ENCODE measurements at regions not wholly inside any gene's neighbourhood (a gene's known extent, or its start where the extent isn't known, plus 50 kb on each side); places are given as distances from the start of the nearest gene placed in this dataset.
"Not testable (repeated sequence)": the region's sequence is repeated elsewhere in the genome, so short reads cannot be mapped to it uniquely, and the experiment has no call there.

DNA sequence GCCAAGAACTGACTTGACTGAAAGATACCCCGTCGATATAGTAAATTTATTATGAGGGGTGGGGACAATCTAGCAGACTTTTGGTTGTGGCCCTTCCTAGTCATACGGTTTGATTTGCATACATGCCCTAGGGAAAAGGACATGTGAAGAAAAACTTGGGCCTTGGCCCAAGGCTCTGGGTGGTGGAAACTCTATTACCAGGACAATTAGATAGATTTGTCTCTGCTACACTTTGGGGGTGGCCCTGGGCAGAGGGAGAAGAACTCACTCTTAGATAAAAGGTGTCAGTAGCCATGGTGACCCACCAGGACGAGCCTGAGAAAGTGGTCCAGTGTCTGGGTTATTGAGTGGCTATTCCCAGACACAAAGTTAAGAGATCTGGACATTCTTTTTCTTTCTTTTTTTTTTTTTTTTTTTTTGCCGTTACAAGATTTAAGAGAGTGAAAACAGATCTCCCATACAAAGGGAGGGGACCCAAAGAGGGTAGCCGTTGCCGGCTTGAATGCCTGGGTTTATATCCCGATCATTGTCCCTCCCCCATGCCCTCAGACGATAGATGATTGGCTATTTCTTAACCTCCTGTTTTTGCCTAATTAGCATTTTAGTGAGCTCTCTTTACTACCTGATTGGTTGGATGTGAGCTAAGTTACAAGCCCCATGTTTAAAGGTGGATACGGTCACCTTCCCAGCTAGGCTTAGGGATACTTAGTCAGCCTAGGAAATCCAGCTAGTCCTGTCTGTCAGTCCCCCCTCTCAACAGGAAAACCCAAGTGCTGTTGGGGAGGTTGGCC lies 96.4 kb upstream of the SMAD3 start:
- DNase-seq: no peak

DNA sequence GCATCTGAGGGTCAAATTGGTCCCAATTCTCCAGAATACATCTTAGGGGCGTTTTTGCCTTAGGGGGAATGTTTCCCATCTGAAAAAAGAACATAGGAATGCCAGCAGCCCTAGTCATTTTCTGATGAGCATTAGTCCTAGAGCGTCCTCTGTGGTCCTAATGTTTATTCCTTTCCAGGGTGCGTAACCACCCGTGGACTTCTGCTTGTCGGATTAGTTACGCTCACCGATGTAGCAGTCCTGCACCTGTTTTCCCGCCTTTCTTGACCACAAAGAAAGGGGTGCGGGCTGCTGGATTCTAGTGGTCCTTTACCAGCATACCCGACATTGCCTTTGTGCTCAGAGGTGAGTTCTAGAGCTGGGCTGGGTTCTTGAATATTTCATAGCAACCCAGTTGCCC lies 91.3 kb upstream of the SMAD3 start:
- DNase-seq: not testable (repeated sequence)

DNA sequence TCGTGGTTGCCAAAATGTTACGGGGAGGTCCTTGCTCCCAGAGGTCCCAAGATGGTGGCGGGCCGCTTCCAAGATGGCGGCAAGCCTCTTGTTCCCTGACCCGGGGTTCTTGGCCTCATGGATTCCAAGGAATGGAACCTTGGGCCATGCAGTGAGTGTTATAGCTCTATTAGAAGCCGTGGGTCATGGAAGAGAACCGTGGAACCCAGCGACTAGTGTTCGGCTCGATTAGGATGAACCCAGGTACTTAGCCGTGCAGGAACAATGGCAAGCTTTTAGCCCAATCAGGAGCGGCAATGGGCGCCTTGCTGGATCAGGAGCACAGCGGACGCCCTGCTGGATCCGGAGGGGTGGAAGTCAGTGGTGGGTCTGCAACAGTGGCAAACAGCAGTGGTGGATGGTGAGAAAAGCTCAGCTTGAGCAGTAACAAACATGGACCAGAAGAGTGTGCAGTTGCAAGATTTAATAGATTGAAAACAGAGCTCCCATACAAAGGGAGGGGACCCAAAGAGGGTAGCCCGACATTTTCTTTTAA lies 89.2 kb upstream of the SMAD3 start:
- not testable (repeated sequence) for DNase-seq

DNA sequence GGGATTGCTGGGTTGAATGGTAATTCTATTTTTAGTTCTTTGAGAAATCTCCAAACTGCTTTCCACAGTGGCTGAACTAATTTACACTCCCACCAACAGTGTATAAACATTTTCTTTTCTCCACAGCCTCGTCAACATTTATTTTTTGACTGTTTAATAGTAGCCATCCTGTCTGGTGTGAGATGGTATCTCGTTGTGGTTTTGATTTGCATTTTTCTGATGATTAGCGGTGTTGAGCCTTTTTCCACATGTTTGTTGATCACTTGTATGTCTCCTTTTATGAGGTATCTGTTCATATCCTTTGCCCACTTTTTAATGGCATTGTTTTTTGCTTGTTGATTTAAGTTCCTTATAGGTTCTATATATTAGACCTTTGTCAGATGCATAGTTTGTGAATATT lies 85.1 kb upstream of the SMAD3 start:
- DNase-seq: not testable (repeated sequence)

DNA sequence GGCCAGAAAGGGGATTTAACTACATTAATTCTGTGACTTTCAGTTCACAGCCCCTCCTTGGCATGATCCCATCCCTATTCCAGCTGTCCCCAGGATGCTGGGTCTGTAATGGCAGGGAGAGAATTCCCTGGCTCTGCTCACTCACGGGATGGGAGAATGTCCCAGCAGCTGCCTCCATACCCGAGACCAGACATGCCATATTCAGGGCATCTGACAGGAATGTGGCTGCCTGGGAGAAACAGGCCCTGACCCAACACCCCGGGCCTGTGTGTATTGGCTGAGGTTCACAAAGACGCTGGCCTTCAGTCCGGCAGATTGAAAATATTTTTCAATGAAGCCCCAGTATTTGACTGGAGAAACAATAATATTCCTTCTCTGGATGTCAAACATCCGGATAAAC lies 83.6 kb upstream of the SMAD3 start:
- no peak for DNase-seq

DNA sequence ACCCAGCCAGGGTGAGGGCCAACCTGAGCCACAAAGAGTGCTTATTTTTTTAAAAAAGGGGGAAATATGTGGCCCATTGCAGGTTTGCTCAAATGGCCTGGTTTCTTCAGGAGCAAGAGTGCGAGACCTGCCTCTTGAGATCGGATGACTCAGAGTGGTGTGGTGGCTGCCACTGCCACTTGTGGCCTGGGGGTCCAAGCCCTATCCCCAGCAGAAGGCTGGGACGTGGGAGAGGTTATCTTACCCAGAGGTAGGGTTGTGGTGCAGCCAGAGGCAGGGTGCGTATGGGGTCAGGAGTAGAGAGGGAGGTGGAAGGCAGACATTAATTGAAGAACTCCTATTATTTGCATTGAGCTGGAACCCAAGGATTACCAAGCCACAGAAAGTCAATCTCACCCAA lies 83.2 kb upstream of the SMAD3 start:
- DNase-seq: no peak

DNA sequence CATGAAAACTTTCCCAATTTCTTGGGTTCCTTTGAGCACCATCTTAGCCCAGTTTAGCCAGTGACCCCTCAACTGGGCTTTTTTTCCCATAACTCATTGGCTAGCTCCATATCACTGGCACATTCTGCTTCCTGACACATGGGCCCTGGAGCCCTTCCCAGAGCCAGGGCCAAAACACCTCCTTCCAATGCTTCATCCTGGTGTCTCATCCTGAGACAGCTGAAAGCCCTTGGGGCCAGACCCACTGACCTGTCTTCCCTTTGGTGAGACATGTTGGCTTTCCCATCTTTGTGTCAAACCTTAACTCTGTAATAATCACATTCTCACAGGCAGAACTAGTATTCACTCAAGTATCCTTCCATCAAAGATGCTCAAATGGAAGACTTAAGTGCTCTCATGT lies 82.6 kb upstream of the SMAD3 start:
- DNase-seq: no peak

DNA sequence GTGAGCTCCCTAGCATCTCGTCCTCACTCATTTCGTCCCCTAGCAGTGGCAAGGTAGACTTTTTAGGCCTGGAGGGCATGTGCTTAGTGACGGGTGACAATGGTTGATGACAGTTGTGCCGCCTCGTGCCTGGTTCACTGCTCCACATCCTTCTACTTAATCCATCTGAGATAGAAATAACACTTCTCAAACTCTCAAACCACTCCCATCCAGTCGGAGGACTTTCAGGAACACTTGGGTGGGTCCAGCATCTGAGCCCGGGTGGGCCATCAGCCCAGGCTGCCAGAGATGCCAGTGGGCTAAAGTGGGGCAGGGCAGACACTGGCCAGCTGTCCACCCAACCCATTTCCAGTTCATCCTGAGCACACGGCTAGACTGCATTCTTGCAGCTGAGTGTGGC lies 79.7 kb upstream of the SMAD3 start:
- no peak for DNase-seq

DNA sequence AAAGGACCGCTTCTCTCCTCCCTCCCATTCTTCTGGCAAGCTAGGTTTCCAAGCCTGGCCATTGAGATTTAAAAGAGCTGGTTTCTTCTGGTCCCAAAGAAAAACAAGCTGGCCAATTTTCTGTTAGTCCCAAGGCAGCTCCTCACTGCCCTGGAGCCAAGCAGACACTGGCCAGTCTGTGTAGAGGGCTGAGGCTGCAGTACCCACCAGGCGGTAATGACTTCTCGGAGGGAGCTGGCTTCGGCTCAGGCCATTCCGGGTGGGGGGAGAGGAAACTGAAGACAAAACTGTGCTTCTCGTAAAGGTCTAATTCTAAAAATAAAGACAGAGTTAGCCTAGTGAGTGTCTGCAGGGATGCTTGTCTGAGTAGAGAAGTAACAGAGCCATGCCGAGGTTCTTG lies 78.5 kb upstream of the SMAD3 start:
- DNase-seq: no peak

DNA sequence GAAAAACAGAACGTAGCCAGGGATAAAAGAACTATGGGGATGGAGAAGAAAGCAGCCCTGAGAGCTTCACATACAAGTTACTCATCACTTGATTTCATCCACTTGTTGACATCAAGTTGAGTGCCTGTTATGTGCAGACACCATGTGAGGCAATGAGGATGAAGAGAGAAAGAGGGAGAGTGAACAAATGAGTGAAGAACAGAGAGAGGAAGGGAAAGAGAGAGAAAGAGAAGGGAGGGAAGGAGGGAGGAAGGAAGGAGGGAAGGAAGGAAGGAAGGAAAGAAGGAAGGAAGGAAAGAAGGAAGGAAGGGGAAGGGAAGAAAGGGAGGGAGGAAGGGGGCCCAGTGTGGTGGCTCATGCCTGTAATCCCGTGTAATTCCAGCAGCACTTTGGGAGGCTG lies 72.3 kb upstream of the SMAD3 start:
- DNase-seq: no peak

DNA sequence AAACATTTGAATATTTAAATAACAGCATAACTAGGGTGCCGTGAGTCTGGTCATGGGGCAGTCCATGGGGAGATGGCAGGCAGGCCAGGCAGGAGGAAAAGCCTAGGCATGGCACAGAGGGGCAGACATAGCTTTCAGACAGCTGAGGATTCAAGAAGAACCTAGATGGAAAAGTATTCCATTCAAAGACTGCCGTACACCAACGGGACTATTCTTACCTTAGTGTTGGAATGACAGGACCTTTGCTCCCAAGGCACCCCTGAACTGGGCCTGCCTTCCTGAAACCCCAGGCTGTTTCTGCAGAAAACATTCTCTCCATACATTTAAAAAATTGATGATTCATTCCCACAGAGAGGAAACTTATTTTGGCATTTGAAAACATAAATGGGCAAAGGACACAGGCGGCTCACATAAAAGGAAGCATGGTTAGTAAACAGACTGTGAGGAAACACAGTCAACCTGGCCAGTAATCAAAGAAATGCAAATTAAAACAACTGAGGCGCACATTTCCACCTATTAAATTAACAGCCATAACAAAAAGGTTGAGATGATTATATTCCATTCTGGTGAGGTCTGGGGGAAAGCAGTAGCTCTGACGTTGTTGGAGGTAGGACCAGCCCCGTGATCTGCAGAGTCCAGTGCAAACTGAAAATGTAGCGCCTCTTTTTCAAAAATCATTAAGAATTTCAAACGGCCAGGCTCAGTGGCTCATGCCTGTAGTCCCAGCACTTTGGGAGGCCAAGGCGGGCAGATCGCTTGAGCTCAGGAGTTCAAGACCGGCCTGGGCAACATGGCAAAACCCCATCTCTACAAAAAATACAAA lies 71.3 kb upstream of the SMAD3 start:
- DNase-seq: no peak

DNA sequence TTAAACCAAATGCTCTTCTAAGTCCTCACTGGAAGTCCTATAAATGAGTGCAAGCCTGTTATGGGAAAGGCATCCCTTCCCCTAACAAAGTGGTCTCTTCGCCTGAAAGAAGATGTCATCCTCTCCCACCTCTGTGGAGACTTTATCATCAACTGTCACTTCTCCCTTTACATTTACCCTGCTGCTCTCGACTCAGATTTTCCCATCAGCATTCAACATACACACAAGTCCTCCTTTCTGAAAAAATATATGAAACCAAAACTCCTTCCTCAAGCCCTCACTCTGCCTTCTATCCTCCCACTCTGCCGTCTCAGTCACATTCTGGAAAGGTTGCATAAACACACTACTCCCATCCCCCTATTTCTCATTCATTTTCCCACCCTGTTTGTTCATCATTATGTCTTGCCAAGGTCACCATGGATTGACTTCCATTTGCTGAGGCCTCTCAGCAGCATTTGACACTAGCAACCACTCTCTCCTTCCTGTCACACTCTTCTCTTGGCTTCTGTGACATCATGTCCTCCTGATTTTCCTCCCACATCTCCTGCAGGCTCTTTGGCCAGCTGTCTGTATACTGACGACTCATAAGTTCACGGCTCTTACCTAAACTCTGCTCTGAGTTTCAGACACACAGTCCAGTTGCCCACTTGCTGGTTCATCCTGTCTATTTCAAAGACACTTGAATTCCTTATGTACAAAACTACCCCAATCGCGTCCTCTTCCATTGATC lies 70.3 kb upstream of the SMAD3 start:
- no peak for DNase-seq

DNA sequence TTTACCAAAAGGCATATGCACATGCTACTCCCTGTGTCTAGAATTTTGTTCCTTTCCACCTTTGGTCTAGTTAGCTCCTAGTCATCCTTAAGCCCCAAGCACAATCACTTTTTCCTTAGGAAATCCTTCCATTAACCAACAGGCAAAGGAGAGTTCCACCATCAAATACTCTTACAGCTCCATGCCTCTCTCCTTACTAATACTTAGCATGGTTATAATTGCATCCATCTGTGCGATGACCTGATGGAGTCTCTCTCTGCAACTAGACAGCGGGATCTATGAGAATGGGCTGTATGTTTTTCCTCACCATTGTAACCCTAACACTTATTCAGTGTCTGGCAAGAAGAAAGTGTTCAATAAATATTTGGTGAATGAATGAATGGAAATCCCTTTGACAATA lies 69.3 kb upstream of the SMAD3 start:
- DNase-seq: no peak

DNA sequence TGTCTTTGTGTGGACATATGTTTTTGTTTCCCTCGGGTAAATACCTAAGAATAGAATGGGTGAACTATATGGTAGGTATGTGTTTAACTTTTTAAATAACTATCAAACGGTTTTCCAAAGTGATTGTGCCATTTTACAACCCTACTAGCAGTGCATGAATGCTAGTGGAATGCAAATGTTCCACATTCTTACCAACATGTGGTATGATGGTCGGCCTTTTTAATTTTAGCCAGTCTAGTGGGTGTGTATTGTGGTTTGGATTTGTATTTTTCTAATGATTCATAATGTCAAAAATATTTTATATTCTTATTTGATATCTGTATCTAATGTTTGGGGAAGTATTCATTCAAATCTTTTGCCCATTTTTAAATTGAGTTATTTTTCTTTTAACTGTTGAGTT lies 68.2 kb upstream of the SMAD3 start:
- DNase-seq: no peak

DNA sequence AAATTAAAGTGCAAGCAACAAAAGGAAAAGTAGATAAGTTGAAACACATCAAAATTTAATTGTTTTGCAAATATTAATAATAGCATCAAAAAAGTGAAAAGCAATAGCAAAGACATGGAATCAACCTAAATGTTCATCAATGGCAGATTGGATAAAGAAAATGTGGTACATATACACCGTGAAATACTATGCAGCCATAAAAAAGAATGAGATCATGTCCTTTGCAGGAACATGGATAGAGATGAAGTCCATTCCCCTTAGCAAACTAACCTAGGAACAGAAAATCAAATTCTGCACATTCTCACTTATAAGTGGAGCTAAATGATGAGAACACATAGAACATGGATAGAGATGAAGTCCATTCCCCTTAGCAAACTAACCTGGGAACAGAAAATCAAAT lies 67.2 kb upstream of the SMAD3 start:
- DNase-seq: not testable (repeated sequence)

DNA sequence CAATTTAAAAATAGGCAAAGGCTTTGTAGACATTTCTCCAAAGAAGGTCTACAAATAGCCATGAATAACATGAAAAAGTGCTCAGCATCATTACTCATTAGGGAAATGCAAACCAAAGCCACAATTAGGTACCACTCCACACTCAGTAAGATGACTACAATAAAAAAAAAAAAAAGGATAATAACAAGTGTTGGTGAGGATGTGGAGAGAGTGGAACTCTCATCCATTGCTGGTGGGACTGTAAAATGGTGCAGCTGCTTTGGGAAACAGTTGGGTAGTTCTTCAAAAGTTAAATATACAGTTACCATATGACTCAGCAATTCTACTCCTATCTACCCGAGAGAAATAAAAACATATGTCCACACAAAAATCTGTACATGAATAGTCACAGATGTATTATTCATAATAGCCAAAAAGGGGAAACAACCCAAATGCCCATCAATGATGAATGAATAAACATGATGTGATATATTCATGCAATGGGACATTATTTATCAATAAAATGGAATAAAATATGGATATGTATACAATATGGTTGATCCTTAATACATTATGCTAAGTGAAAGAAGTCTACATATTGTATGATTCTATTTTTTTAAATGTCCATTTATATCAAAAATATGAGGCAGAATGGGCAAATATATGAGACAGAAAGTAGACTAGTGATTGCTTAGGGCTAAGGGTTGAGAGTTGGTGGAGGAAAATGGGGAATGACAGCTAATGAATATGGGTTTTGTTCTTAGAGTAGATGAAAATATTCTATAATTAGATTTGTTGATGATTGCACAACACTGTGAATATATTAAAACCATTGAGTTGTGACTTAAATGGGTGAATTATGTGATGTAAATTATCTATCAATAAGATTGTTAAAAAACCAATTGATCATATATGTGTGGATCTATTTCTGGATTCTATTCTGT lies 66.1 kb upstream of the SMAD3 start:
- DNase-seq: no peak

DNA sequence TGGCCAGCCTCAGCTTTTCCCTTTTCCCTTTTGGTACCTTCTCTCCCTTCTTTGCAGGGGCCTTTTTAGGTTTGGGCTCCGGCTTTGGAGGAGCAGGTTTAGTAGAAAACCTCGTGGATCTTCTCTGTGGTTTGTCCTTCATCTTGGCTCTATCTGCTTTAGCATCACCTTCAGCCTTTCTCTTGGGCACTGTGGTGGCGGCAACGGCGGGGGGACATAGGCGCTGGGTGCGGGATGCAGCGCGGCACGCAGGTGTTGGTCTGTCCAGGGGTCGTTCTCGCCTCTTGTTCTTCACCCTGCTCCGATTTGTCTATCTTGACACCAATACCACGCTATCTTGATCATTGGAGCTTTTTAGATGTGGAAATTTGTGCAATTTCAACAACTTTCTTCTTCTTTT lies 64.5 kb upstream of the SMAD3 start:
- DNase-seq: no peak

DNA sequence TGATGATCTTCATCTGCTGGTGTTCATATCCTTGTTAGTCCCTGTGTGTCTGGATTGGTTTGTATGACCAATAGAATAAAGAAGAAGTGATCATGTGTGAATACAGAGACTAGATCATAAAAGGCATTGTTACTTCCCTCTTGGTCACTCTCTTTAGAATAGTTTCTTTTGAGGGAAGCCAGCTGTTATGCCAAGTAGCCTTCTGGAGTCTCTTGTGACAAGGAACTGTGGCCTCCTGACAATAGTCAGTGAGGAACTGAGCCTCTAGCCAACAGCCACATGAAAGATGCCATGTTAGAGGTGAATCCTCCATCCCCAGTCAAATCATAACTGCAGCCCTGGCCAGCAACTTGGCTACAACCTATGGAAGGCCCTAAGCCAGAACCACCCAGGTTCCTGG lies 63.0 kb upstream of the SMAD3 start:
- DNase-seq: no peak

DNA sequence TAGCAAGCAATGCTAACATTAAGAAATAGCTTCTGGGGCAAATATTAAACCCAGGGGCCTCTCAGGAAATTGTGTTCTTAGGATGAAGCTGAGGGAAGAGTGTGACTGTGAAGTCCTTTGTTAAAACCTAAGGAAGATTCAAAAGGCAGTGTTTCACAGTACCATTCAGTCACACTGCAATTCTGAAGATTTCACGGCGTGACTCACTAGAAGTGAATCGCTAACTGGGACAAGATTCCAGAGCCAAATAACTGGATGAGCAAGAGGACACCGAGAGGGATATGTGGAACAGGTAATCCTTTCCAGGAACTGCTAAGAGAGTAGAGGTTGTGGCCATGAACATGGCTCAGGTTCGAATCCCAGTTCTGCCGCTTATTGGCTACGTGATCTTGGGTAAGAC lies 61.8 kb upstream of the SMAD3 start:
- DNase-seq: no peak

DNA sequence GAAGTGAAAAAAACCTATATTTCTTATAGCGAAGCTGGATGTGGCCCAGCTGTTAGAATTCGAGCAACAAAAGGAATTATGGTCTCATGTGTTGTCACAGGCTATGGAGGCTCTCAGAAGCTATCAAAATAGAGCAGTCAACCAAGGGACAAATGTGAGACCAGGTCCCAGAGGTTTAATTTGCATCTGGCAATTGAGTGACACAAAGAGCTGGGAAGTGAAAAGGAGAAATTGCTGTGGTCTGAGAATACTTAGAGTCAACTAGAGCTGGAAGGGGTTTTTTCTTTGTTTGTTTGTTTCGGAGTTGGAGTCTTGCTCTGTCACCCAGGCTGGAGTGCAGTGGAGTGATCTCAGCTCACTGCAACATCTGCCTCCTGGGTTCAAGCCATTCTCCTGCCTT lies 61.3 kb upstream of the SMAD3 start:
- no peak for DNase-seq

DNA sequence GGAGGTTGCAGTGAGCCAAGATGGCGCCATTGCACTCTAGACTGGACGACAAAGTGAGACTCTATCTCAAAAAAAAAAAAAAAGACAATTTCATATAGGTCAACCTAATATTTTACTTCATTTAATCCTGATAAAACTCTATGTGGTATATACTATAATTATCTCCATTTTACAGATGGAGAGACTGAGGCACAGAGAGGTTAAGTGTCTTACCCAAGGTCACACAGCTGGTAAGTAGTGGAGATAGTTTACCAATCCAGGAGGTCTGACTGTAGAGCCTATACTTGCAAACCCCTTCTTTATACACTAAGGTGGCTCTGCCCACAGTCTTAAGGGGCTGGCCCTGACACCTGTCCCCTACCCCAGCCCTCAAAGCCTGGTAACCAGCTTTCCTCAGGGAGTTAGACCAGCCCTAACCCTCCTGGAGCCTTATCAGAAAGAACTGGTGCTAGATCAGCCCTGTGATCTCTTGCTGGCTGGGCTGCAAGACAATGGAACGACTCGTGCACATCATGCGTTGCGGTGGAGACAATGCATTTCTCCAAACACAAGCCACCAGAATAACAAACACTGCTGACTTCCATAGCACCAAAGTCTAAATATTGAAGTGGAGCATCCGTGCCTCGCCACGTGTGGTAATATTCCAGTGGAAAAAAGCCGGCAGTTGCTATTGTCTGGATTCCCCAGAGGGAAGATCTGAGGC lies 60.0 kb upstream of the SMAD3 start:
- DNase-seq: no peak

All from activated effector memory CD4-positive, alpha-beta T cell treated with Interleukin-2 at 50 U/mL for 16 hours (primary cell).